K562 (cell line): ENCODE measurements at regions not wholly inside any gene's neighbourhood (a gene's known extent, or its start where the extent isn't known, plus 50 kb on each side); places are given as distances from the start of the nearest gene placed in this dataset.

Experiments used
- ATF1 ChIP-seq, 2 experiments: fragments of 450-650 bp in 1 of 2; IDR thresholded peaks; 2 replicates each; pipeline ENCODE4 v1.6.1; 2016; ENCODE audit warnings: missing compliant biosample characterization in 1 of 2, missing genetic modification characterization in 1 of 2
- ESRRA ChIP-seq: fragments of 450-650 bp; IDR thresholded peaks from 2 replicates; pipeline ENCODE4 v1.6.1; 2014; ENCODE audit warnings: low read depth, mild to moderate bottlenecking, moderate library complexity, borderline replicate concordance
- SETDB1 ChIP-seq: IDR thresholded peaks from one replicate; pipeline ENCODE4 v1.6.1; 2012; ENCODE audit warnings: low read length, control low read depth, inconsistent platforms
- TAF1 ChIP-seq: IDR thresholded peaks from 2 replicates; pipeline ENCODE4 v1.6.1; 2011; ENCODE audit warnings: mild to moderate bottlenecking, low read length, moderate library complexity; ENCODE audit not compliant: insufficient read depth, control insufficient read depth, severe bottlenecking; ENCODE audit errors: extremely low read depth
- ZC3H8 ChIP-seq: fragments of 450-650 bp; IDR thresholded peaks from 2 replicates; pipeline ENCODE4 v1.6.1; 2017

GRCh38 chr14:97705107-97705506 lies 907.9 kb downstream of the VRK1 start:
- no peak for TF ChIP-seq TAF1
- no peak for TF ChIP-seq ZC3H8
- TF ChIP-seq SETDB1 = no peak
- no peak for TF ChIP-seq ESRRA
- no peak for TF ChIP-seq ATF1 (CRISPR knock-in tag; IDR thresholded peaks at IDR 0.05)
- TF ChIP-seq ATF1 (tag; IDR thresholded peaks at IDR 0.05) = no peak
